ENCODE measurements at regions not wholly inside any gene's neighbourhood (a gene's known extent, or its start where the extent isn't known, plus 50 kb on each side); places are given as distances from the start of the nearest gene placed in this dataset.

DNA sequence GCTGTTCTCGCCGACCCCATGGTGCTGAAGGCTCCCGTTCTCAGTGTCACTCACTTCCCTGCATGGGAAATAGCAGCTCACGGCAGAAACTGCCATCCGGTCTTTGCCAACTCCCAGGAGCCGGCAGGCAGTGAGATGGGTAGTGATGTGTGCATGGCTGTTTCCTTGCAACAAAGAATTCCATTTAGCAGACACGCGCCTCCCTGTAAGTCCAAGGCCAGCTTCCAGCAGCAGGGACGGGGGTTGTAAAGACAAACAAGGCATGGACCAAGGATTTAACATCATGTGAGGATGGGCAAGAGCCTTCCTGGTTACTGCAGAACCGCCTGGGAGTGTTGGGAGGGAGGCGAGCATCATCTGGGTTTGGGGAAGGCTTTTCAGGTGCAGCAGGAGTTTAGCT, 273.1 kb downstream of the GLRX3 start:
- intact Hi-C loops (cut with DNase I), result loop anchor here in 1 of 10 donors (10.0 kb wide), 1 partner anchor 55 kb away; no protein-coding TSS in a partner anchor
- DNase-seq (no peak), ATAC-seq (no peak)
- no peaks in the 10 kb centered on the region for H3K36me3 ChIP-seq
- WGBS, 2 donors, result 57 to 60% methylated on average over 11 of the region's 11 CpGs
- no peak overlapping the region for H3K4me3 ChIP-seq
- H3K27ac ChIP-seq, result no peak overlapping the region
- peaks cover 0 to 19% (median 8%) of the 10 kb centered on the region in 7 donors for H3K27me3 ChIP-seq
- H3K4me1 ChIP-seq, result no peaks in the 10 kb centered on the region
- TF ChIP-seq, protein P1, sequence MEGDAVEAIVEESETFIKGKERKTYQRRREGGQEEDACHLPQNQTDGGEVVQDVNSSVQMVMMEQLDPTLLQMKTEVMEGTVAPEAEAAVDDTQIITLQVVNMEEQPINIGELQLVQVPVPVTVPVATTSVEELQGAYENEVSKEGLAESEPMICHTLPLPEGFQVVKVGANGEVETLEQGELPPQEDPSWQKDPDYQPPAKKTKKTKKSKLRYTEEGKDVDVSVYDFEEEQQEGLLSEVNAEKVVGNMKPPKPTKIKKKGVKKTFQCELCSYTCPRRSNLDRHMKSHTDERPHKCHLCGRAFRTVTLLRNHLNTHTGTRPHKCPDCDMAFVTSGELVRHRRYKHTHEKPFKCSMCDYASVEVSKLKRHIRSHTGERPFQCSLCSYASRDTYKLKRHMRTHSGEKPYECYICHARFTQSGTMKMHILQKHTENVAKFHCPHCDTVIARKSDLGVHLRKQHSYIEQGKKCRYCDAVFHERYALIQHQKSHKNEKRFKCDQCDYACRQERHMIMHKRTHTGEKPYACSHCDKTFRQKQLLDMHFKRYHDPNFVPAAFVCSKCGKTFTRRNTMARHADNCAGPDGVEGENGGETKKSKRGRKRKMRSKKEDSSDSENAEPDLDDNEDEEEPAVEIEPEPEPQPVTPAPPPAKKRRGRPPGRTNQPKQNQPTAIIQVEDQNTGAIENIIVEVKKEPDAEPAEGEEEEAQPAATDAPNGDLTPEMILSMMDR (IDR thresholded peaks at IDR 0.05), result no peak
- no peaks in the 10 kb centered on the region for H3K9me3 ChIP-seq

DNA sequence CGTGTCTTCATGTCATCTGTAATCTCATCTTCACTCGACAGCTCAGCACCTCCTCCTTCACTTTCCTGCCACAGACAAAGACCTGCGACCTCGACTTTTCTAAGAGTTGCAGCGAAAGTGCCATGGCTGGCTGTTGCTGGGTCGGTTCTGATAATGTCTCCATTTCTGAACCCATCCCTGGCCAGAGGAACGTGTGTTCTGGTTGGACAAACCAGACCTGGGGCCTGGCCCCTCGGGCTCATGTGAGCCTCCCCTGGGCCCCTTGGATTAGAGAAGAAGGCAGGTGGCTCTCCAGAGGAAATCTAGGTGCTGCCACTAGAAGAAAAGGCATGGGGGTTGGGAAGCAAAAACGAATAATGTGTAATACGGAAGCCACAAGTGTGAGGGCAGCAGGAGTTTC, 273.7 kb downstream of the GLRX3 start:
- no peaks in the 10 kb centered on the region for H3K36me3 ChIP-seq
- no peaks in the 10 kb centered on the region for H3K4me1 ChIP-seq
- H3K4me3 ChIP-seq, result no peak overlapping the region
- TF ChIP-seq, protein P1 (IDR thresholded peaks at IDR 0.05), result no peak
- no peaks in the 10 kb centered on the region for H3K9me3 ChIP-seq
- no peak overlapping the region for H3K27ac ChIP-seq
- H3K27me3 ChIP-seq, result peaks cover 0 to 16% (median 8%) of the 10 kb centered on the region in 7 donors
- intact Hi-C loops (cut with DNase I), result loop anchor here in 1 of 10 donors (10.0 kb wide), 1 partner anchor 55 kb away; no protein-coding TSS in a partner anchor
- 33 to 48% methylated on average over 10 of the region's 10 CpGs for WGBS, 2 donors
- ATAC-seq (no peak), DNase-seq (no peak)

DNA sequence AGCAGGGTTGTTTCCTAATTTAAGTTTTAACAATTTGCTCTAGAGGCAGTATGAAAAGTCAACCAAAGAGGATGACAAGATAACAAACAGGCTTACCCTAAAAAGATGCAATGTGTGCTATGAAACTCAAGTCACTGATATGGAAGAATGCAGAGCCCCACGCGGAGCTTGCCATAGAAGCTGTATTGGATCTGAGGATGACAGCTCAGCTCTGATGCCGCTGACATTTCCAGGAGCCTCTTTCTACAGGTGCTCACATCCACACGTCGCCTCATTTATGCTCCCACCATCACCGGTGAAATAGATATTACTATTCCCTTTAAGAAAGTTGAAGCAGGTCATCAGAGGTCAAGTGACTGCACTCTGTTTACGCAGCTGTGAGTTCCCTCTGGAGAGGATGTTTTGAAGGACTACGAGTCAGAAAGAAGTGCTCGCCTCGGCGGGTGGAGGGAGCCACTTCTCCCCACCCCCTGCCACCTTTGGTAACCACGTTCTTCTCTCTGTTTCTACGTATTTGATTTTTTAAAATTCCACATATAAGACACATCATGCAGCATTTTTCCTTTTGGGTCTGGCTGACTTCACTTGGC, 275.4 kb downstream of the GLRX3 start:
- peaks cover 0 to 11% (median 6%) of the 10 kb centered on the region in 7 donors for H3K27me3 ChIP-seq
- peaks cover 0 to 3% (median 0%) of the 10 kb centered on the region in 11 donors for H3K9me3 ChIP-seq
- intact Hi-C loops (cut with DNase I), result no loop called here
- DNase-seq, result no peak
- no peaks in the 10 kb centered on the region for H3K4me1 ChIP-seq
- WGBS, 2 donors, result 25 to 26% methylated on average over 13 of the region's 13 CpGs
- no peak for ATAC-seq
- H3K36me3 ChIP-seq, result no peaks in the 10 kb centered on the region
- H3K27ac ChIP-seq, result no peak overlapping the region
- TF ChIP-seq, protein P1 (IDR thresholded peaks at IDR 0.05), result no peak
- no peak overlapping the region for H3K4me3 ChIP-seq

DNA sequence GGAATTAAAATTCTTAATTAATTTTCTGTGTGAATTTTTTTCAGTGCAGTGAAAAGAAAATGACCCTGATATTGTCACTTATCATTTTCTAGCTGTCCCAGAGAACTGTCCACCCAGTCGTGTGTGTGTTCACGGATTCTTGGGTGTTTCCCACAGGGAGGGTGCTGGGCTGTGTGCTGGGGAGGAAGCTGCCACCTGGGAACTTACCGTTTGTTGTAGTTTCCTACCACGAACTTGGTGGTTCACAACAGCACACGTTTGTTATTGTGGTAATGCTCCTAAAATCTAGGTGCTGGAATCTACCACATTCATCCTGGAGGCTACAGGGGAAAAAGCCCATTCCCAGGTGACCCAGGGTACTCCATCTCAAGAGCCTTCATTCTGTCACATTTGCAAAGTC, 276.1 kb downstream of the GLRX3 start:
- 52 to 53% methylated on average over 5 of the region's 5 CpGs for WGBS, 2 donors
- Histone ChIP-seq H3K4me3 (no peak overlapping the region), H3K4me1 (no peaks in the 10 kb centered on the region), H3K36me3 (no peaks in the 10 kb centered on the region), H3K9me3 (peaks cover 0 to 3% (median 0%) of the 10 kb centered on the region in 11 donors), H3K27ac (no peak overlapping the region), H3K27me3 (peaks cover 0 to 11% (median 6%) of the 10 kb centered on the region in 7 donors)
- no peak for ATAC-seq
- intact Hi-C loops (cut with DNase I), result no loop called here
- no peak for DNase-seq
- TF ChIP-seq, protein P1 (IDR thresholded peaks at IDR 0.05), result no peak
